Loucy (cell line): ENCODE measurements at regions not wholly inside any gene's neighbourhood (a gene's known extent, or its start where the extent isn't known, plus 50 kb on each side); places are given as distances from the start of the nearest gene placed in this dataset.

ENCODE experiments used
- H2AFZ ChIP-seq: fragments of 200-600 bp; sonication (generic); 2 replicates; pipeline ENCODE4 v1.6.0; 2016; ENCODE audit warnings: antibody characterized with exemption, mild to moderate bottlenecking, low read length, moderate library complexity
- H3F3A ChIP-seq: fragments of 200-600 bp; 2 replicates; pipeline ENCODE4 v1.6.0; 2016; ENCODE audit warnings: antibody characterized with exemption, low read depth, mild to moderate bottlenecking
- H3K27me3 ChIP-seq: fragments of 200-600 bp; sonication (generic); 2 replicates; pipeline ENCODE4 v1.6.1; 2014; ENCODE audit warnings: low read length, mild to moderate bottlenecking; ENCODE audit not compliant: insufficient read depth, poor library complexity, severe bottlenecking
- H3K36me3 ChIP-seq: fragments of 200-600 bp; sonication (generic); 2 replicates; pipeline ENCODE4 v1.6.1; 2016; ENCODE audit warnings: low read length; ENCODE audit not compliant: insufficient read depth
- H3K4me1 ChIP-seq: fragments of 200-600 bp; sonication (generic); 2 replicates; pipeline ENCODE4 v1.5.1; 2014; ENCODE audit warnings: low read length, mild to moderate bottlenecking; ENCODE audit not compliant: insufficient read depth, poor library complexity, severe bottlenecking
- H3K4me2 ChIP-seq: fragments of 200-600 bp; sonication (generic); 2 replicates; pipeline ENCODE4 v1.6.0; 2014; ENCODE audit warnings: antibody characterized with exemption, low read length, low read depth, mild to moderate bottlenecking; ENCODE audit not compliant: poor library complexity, severe bottlenecking
- H3K4me3 ChIP-seq: fragments of 200-600 bp; sonication (generic); 2 replicates; pipeline ENCODE4 v1.5.1; 2014; ENCODE audit warnings: low read length, mild to moderate bottlenecking, mixed read lengths; ENCODE audit not compliant: poor library complexity, severe bottlenecking
- H3K79me2 ChIP-seq: fragments of 200-600 bp; sonication (generic); 2 replicates; pipeline ENCODE4 v1.6.1; 2014; ENCODE audit warnings: low read length; ENCODE audit not compliant: insufficient read depth
- H3K9ac ChIP-seq: fragments of 200-600 bp; sonication (generic); 2 replicates; pipeline ENCODE4 v1.6.0; 2014; ENCODE audit warnings: mild to moderate bottlenecking, low read depth, low read length, moderate library complexity; ENCODE audit not compliant: poor library complexity, severe bottlenecking
- H3K9me2 ChIP-seq: fragments of 200-600 bp; sonication (generic); replicated peaks from 2 replicates; pipeline ENCODE4 v1.6.1; 2016; ENCODE audit warnings: low read depth, low read length, mixed read lengths
- H3K9me3 ChIP-seq: fragments of 200-600 bp; sonication (generic); 2 replicates; pipeline ENCODE4 v1.6.1; 2014; ENCODE audit warnings: mild to moderate bottlenecking, antibody characterized with exemption, low read length, low read depth; ENCODE audit not compliant: insufficient read depth
- H4K20me1 ChIP-seq: fragments of 200-600 bp; sonication (generic); 2 replicates; pipeline ENCODE4 v1.6.0; 2014; ENCODE audit warnings: antibody characterized with exemption, low read length, mild to moderate bottlenecking; ENCODE audit not compliant: insufficient read depth, poor library complexity, severe bottlenecking
- CTCF ChIP-seq: fragments of 200-600 bp; sonication (generic); conservative IDR thresholded peaks from 2 replicates; pipeline ENCODE4 v1.5.1; 2014; ENCODE audit warnings: mild to moderate bottlenecking, antibody characterized with exemption, low read length
- EZH2phosphoT487 ChIP-seq: fragments of 200-600 bp; IDR thresholded peaks from 2 replicates; pipeline ENCODE4 v1.6.1; 2018; ENCODE audit warnings: antibody characterized with exemption, mild to moderate bottlenecking, moderate library complexity, borderline replicate concordance

- Histone ChIP-seq H3K4me3 (no peak overlapping the region), H3K27me3 (no peaks in the 10 kb centered on the region), H2AFZ (no peak overlapping the region), H4K20me1 (no peaks in the 10 kb centered on the region), H3K9me2 (no peaks in the 10 kb centered on the region), H3K4me2 (no peak overlapping the region), H3F3A (no peaks in the 10 kb centered on the region), H3K36me3 (no peaks in the 10 kb centered on the region), H3K9ac (no peak overlapping the region), H3K9me3 (no peaks in the 10 kb centered on the region), H3K79me2 (no peaks in the 10 kb centered on the region), H3K4me1 (peaks cover 3% of the 10 kb centered on the region)
- TF ChIP-seq CTCF = no peak
- TF ChIP-seq EZH2phosphoT487 = no peak
These were observed 205.6 kb upstream of the DMRTA1 start for GRCh38 chr9:22241024-22241423.

- TF ChIP-seq CTCF = no peak
- no peak for TF ChIP-seq EZH2phosphoT487
- H3F3A ChIP-seq = no peaks in the 10 kb centered on the region
- no peak overlapping the region for H3K9ac ChIP-seq
- no peak overlapping the region for H2AFZ ChIP-seq
- H3K4me1 ChIP-seq = peaks cover 3% of the 10 kb centered on the region
- no peaks in the 10 kb centered on the region for H3K9me2 ChIP-seq
- H3K27me3 ChIP-seq = no peaks in the 10 kb centered on the region
- H4K20me1 ChIP-seq = no peaks in the 10 kb centered on the region
- H3K4me2 ChIP-seq = no peak overlapping the region
- H3K36me3 ChIP-seq = no peaks in the 10 kb centered on the region
- no peak overlapping the region for H3K4me3 ChIP-seq
- H3K9me3 ChIP-seq = no peaks in the 10 kb centered on the region
- no peaks in the 10 kb centered on the region for H3K79me2 ChIP-seq
These were observed 205.0 kb upstream of the DMRTA1 start for GRCh38 chr9:22241611-22242010.

- TF ChIP-seq CTCF (peak; percentile 49), EZH2phosphoT487 (no peak)
- H3K4me2 ChIP-seq = peak overlapping the region; percentile 62
- H3K4me3 ChIP-seq = peak overlapping the region; percentile 43
- H4K20me1 ChIP-seq = no peaks in the 10 kb centered on the region
- peak overlapping the region; percentile 46 for H3K9ac ChIP-seq
- H3K4me1 ChIP-seq = peaks cover 3% of the 10 kb centered on the region
- no peaks in the 10 kb centered on the region for H3K9me3 ChIP-seq
- H3K36me3 ChIP-seq = no peaks in the 10 kb centered on the region
- H3K27me3 ChIP-seq = no peaks in the 10 kb centered on the region
- no peaks in the 10 kb centered on the region for H3K79me2 ChIP-seq
- peak overlapping the region; percentile 81 for H2AFZ ChIP-seq
- no peaks in the 10 kb centered on the region for H3F3A ChIP-seq
- no peaks in the 10 kb centered on the region for H3K9me2 ChIP-seq
These were observed 202.2 kb upstream of the DMRTA1 start for GRCh38 chr9:22244139-22245011.
